ENCODE measurements at regions not wholly inside any gene's neighbourhood (a gene's known extent, or its start where the extent isn't known, plus 50 kb on each side); places are given as distances from the start of the nearest gene placed in this dataset.

DNA sequence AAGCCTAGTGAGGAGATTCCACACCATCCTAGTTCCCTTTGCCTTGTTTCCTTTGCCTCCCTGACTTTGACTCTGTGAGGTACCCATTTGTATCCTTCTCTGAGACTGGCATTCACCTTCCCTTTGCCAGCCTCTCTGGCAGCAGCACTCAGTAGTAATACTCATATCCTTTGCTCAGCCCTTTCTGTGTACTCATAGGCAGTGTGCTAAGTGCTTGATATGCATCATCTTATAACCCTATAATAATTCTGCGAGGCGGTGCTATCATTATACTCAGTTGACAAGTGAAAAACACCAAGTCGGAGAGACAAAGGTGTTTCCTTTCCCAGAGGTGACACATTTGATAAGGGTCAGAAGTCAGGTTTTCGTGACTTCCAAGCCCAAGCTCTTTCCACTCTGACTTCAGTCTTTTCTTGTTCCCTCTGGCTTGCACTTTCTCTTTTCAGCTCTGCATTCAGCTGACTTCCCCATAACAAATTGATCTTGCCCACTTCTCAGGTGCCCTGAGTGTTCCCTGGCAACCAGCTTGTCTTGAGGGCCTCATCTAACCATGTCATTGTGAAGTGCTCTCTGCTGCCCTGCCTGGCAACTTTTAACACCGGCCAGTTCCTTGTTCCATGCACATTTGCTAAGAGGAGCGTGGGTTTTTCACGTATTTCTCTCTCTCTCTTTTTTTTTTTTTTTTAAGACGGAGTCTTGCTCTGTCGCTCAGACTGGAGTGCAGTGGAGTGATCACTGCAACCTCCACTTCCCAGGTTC lies 94.5 kb upstream of the UPP2 start:
- no peak for DNase-seq (ENCODE audit: low read depth)

DNA sequence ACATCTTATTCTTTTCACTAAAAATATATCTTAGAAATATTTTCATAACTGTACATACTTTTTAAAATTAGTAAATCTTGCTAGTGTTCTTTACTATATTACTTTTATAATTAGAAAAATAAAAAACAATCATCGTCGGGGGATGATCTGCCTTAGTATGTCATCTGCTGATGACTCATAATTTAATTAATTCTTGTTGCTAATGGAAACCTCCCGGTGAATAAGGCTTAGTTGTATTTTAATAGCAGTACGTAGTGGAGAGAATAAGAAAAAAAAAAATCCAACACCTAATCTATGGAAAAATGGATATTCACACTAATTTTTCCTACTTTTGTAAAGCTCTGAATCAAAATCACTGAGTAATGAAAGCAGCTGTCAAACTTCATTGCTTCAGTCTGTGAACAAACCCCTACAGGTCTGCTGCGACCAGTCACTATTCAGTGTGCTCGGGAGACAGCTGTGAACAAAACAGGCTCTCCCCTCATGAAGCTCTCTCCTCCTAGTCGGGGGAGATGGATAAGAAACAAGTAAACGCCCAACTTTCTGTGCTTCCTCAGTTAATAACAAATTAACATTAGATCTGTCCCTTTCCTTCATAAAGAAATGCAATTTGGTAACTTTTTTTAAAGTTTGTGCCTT lies 97.4 kb upstream of the UPP2 start:
- no peak for DNase-seq (ENCODE audit: low read depth)

- DNase-seq (ENCODE audit: low read depth), result no peak
Observed at GRCh38 chr2:158002079-158002478, 99.6 kb upstream of the UPP2 start.

DNA sequence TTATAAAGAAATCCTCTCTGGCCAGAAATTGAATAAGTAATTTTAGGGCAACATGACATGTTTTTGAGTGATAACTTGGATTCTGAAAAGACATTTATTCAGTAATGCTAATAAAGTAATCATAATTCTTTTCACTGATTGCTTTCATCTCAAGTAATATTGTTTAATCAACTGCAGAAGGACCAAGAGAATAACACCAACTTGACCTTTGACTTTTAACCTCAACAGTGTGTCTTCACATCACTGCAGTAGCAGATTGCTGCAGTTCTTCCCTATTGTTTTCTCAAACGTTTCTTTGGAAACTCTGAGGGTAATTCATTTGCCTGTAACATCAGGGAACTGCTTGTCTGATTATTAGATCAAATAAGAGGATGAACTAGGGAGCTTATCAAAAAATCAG lies 104.9 kb upstream of the UPP2 start:
- no peak for DNase-seq (ENCODE audit: low read depth)

GRCh38 chr2:157995117-157995516 lies 106.6 kb upstream of the UPP2 start:
- DNase-seq (ENCODE audit: low read depth), result no peak

GRCh38 chr2:157991932-157992331 lies 109.7 kb upstream of the UPP2 start:
- no peak for DNase-seq (ENCODE audit: low read depth)

GRCh38 chr2:157990173-157990572 lies 111.5 kb upstream of the UPP2 start:
- DNase-seq (ENCODE audit: low read depth), result no peak

- DNase-seq (ENCODE audit: low read depth), result no peak
Observed at GRCh38 chr2:157989227-157989626, 112.4 kb upstream of the UPP2 start.

DNA sequence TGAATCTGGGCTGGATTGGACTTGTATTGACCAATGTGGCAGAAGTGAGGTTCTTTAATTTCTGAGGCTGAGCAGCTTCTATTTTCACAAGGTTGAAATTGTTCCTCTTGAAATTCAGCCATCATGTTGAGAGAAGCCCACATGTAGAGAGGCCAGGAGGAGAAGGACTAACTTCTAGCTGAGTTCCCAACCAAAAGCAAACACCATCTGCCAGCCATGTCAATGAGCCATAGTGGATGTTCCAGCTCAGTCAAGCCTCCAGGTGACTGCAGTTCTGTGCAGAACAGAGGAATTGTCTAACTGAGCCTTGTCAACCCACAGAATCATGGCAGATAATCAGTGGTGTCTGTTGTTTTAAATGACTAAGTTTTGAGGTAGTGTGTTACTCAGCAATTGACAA lies 110.6 kb upstream of the ACVR1 start:
- DNase-seq (ENCODE audit: low read depth), result no peak

GRCh38 chr2:157984866-157985265 lies 108.7 kb upstream of the ACVR1 start:
- DNase-seq (ENCODE audit: low read depth), result no peak

DNA sequence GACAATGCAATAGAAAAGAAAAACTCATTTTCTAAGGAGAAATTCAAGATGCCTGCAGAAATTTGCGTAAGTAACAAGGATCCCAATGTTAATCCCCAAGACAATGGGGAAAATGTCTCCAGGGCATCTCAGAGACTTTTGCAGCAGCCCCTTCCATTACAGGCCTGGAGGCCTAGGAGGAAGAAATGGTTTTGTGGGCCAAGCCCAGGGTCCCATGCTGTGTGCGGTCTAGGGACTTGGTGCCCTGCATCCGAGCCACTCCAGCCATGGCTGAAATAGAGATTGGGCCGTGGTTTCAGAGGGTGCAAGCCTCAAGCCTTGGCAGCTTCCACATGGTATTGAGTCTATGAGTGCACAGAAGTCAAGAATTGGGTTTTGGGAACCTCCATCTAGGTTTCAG lies 103.9 kb upstream of the ACVR1 start:
- DNase-seq (ENCODE audit: low read depth), result no peak

DNA sequence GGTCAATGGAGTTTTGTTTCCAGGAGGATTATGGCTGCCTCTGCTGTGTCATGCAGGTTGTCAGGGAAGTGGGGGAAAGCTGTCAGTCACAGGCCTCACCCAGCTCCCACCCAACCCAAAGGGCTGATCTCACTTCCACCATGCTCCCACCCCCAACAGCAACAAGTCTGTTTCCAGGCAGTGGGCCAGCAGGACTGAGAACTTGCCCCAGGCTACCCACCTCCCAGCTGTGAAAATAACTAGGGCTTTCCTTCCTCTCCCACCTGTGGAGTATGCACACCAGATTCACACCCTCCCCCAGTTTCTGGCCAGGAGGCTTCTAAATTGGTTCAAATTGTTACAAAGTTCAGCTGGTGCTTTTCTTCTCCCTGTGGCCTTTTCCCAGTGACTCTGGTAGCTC lies 95.6 kb upstream of the ACVR1 start:
- DNase-seq (ENCODE audit: low read depth), result no peak

GRCh38 chr2:157967856-157968255 lies 91.7 kb upstream of the ACVR1 start:
- DNase-seq (ENCODE audit: low read depth), result no peak

GRCh38 chr2:157959249-157959648 lies 83.1 kb upstream of the ACVR1 start:
- DNase-seq (ENCODE audit: low read depth), result no peak

DNA sequence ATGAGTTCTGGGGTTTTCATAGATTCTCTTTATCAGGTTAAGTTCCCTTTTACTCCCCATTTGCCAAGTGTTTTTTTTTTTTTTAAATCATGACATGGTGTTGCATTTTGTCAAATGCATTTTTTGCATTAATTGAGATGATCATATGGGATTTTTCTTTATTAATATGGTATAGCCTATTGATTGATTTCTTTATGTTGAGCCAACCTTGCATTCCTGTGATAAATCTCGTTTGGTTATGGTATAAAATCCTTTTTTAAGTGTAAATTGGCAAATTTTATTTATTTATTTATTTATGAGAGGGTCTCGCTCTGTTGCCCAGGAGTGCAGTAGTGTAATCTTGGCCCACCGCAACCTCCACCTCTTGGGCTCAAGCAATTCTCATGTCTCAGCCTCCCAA lies 81.5 kb upstream of the ACVR1 start:
- DNase-seq (ENCODE audit: low read depth), result no peak

DNA sequence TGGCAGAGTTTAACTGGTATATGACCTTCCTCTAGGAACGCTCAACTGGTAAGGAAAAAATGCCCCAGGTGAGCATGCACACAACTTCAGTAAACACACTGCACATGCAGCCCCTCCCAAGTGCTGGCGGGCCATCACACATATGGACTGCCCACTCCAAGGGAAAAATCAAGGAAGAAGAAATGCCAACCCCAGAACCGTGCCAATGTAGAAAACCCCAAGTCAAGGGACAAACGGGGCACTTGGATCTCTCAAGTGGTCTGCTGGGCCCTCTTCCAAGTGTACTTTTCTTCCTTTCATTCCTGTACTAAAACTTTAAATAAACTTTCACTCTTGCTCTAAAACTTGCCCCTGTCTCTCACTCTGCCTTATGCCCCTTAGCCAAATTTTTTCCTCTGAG lies 76.4 kb upstream of the ACVR1 start:
- DNase-seq (ENCODE audit: low read depth), result no peak

- no peak for DNase-seq (ENCODE audit: low read depth)
Observed at GRCh38 chr2:157948856-157949255, 72.7 kb upstream of the ACVR1 start.

- no peak for DNase-seq (ENCODE audit: low read depth)
Observed at GRCh38 chr2:157946919-157947557, 70.9 kb upstream of the ACVR1 start.

GRCh38 chr2:157940024-157940423 lies 63.9 kb upstream of the ACVR1 start:
- no peak for DNase-seq (ENCODE audit: low read depth)

DNA sequence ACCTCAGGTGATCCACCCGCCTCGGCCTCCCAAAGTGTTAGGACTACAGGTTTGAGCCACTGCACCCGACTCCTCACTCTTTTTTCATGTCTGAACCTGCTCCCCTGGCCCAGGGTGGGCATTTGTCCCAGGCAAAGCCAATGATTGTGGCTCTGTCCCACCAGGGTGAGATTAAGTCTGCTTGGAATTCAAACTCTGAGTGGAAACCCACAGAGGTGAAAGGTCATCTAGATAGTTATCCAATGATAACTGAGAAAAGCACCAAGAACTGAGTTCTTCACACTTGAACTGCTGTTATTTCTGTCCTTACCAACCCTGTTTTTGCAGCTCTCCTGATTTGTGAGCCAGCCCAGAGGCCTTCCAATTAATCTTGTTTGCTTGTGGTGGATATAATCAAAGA lies 62.4 kb upstream of the ACVR1 start:
- DNase-seq (ENCODE audit: low read depth), result no peak

DNA sequence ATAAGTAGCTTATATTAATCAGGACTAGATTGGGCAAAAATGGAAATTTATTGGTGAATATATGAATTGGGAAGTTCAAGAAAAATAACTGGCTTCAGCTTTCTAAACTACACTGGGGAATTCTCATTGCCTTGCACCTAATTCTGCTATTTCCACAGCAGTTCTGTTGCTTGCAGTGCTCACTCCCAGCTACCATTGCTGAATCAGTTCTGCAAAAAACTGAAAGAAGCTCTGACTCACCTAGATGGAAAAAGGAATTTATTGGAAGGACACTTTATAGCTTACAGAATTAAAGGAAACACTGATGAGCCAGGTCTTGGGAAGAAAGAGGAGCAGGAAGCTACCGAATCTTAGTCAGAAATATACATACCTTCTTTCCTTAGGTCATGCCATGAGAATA lies 60.3 kb upstream of the ACVR1 start:
- DNase-seq (ENCODE audit: low read depth), result no peak

- DNase-seq (ENCODE audit: low read depth), result no peak
Observed at GRCh38 chr2:157935378-157935906, 59.3 kb upstream of the ACVR1 start.

DNA sequence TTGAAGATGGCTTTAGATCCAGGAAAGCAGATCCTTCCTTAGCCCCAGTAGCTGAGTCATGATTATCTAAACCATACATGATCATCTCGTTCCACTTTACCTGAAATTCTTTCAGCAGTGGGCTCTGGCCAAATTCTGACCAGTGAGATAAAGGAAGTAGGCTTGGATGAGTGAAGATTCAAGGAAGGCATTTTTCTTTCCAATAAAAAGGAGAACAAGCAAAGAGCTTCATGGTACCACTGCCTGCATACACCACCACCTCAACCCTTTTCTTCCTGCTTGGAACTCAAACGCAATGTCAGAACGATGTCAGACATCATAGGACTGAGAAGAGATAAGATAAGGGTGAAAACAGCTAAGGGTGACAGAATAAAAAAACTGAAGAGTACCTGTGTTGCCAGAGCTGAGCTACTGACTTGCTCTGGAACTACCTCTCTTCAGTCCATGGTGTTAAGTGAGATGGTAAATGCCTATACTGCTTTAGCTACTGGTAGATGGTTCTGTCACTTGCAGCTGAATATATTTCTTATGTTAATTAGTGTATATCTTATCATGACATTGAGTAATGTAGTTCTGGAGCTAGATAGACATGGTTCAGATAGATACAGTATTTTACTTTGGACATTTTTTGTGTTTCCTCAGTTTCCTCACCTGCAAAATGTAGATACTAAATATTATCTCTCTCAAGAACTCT lies 58.7 kb upstream of the ACVR1 start:
- DNase-seq (ENCODE audit: low read depth), result no peak
